ENCODE measurements at regions not wholly inside any gene's neighbourhood (a gene's known extent, or its start where the extent isn't known, plus 50 kb on each side); places are given as distances from the start of the nearest gene placed in this dataset.

DNA sequence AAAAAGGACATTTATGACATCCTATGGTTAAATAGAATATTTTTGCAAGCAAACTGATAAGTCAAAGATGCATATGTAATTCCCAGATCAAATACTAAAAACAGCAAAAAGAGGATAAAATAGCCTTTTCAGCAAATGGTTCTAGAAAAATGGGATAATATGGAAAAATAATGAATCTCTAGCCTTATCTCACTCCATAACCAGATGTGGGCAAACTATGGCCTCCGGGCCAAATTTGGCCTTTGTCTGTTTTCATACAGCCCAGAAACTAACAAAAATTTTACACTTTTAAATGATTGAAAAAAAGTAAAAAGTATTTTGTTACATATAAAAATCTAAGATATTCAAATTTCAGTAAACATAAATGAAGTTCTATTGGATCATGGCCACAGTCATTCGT, 215.4 kb upstream of the PRSS1 start:
- TF ChIP-seq CTCF (IDR thresholded peaks at IDR 0.05) (no peak), POLR2A (IDR thresholded peaks at IDR 0.05) (no peak), POLR2AphosphoS5 (IDR thresholded peaks at IDR 0.05) (no peak), EP300 (IDR thresholded peaks at IDR 0.05) (no peak)
